ENCODE measurements at regions not wholly inside any gene's neighbourhood (a gene's known extent, or its start where the extent isn't known, plus 50 kb on each side); places are given as distances from the start of the nearest gene placed in this dataset.
"Not testable (repeated sequence)": the region's sequence is repeated elsewhere in the genome, so short reads cannot be mapped to it uniquely, and the experiment has no call there.

DNA sequence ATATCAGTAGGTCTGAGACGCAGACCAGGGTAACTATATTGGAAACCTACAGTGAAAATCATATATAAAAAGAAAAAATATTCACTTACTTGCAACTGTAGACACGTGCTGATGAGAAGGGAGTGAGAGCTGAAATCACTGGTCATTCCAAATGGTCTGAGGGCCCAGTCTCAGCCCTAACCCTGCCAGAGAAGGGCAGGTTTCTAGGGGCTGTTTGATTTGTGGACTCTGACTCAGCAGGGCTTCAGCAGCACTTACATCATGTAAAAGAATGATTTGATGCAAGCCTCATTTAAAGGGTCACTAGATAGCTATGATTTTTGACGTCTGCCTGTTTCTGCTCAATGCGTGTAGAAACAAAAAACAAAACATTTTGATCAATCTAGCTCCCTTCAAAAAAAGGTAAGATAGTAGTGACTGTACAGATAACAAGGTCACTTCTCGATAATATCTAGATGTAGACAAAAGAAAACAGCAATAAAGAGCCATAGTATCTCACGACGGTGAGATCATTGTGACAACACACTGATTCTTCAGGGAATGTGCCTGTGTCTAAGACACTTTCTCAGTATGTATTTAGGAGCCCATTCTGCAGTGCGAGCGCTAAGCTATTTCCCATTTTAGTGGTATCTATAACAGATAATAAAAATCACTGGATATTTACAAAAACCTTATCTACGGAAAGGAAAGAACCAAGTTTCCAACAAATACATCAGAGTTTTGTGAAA lies 307.2 kb downstream of the HIVEP2 start:
- no peak for DNase-seq

DNA sequence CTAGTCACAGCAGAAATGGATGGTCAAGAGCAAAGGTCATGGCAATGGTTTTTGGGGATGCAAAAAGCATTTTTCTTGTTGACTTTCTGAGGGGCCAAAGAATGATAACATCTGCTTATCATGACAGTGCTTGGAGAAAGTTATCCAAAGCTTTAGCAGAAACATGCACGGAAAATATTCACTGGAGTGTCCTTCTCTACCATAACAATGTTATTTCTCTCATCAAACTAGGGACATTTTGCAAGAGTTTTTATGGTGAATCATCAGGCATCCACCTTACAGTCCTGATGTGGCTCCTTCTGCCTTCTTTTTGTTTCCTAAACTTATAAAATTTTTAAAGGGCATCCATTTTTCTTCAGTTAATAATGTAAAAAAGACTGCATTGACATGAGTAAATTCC lies 302.3 kb downstream of the HIVEP2 start:
- DNase-seq = no peak

DNA sequence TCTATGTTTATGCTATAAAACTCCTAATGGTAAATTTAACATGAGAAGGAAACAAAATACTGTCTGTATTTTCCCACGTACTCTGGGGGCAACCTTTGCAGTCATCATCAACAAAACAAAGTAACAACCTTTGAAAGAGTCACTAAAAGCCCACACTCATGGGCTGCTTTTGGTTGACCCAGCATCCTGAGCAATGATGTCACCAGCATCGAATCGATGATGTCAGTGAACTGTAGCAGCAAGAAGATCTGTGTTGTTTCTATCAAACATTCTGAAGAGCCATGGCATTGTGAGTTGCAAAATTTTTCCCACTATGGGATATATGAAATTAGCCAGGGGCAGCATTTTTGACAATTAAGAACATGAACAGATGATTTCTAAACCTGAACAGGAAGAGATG lies 300.1 kb downstream of the HIVEP2 start:
- DNase-seq = no peak

DNA sequence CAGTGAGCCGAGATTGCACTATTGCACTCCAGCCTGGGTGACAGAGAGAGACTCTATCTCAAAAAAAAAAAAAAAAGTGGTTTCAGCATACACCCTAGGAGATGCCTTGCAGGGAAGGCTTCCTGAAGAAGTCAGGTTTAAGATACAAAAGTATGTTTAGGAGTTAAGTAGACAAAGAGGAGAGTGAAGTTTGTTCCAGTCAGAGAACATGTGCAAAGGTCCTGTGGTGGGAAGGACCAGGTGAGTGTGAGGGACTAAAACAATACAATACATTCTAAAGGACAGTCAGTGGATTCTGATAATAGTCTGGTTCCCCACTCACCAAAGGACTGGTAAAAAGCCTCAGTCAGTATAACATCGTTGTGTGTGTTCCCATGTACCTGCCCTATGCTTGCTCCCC lies 299.3 kb downstream of the HIVEP2 start:
- DNase-seq = no peak

DNA sequence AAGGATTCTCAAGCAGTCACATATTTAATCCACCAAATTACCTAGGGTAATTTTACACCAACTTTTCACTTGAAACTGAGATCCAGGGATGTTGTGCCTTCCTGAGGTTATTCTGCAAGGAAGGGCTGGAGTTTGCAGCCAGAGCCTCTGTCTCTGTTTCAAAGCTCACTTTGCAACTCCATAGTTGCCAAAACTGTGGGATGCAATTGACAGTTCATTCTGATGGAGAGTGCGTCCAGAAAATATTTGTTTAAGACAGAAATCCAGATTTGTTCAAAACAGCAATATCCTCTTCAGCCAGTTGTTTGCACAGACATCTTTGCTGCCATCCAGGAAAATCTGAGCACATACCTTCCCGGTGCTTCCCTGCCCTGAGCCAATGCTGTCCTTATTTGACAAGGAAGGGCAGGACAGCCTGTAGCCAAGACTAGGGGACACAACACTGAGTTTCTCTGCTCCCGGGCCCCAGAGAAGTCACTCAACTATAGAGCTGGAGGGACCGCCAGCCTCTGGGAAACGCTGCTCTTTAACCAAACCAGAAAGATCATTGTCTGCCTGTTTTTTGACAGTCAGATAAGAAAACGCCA lies 297.4 kb downstream of the HIVEP2 start:
- no peak for DNase-seq

DNA sequence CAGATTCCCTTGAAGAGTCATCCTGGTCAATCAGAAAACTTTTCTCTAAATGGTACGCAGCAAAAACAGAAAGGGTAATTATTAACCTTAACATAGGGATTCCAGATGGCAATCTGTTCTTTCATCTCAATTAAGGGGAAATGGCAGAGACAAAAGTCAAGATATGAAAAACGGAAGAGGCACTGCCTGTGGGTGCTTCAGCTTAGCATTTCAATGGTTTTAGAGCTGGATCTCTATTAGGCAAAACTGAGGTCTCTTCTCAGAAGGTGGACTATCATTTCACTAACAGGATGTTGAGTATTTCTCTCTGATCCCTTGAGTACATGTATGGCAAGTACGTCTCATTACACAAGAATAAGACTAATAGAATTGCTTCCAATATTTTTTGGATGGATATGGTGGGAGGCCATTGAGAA lies 296.9 kb downstream of the HIVEP2 start:
- DNase-seq = no peak

DNA sequence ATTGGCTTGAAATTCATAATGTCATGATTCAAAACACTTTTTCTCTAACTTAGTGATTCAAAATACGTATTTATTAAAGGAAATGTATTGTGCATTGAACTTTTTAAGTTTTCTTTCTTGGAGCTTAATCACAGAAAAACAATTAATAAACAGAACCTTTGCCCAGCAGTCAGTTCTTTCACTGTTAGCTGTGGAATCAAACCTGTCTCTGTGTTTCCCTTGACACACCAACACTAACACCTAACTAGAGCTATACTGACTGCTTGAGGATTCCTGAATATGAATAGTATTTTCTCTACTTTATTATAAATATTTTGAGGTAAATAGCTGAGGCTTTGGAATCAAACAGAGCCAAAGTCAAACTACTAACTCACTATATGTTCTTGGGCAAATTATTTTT lies 296.4 kb downstream of the HIVEP2 start:
- no peak for DNase-seq

DNA sequence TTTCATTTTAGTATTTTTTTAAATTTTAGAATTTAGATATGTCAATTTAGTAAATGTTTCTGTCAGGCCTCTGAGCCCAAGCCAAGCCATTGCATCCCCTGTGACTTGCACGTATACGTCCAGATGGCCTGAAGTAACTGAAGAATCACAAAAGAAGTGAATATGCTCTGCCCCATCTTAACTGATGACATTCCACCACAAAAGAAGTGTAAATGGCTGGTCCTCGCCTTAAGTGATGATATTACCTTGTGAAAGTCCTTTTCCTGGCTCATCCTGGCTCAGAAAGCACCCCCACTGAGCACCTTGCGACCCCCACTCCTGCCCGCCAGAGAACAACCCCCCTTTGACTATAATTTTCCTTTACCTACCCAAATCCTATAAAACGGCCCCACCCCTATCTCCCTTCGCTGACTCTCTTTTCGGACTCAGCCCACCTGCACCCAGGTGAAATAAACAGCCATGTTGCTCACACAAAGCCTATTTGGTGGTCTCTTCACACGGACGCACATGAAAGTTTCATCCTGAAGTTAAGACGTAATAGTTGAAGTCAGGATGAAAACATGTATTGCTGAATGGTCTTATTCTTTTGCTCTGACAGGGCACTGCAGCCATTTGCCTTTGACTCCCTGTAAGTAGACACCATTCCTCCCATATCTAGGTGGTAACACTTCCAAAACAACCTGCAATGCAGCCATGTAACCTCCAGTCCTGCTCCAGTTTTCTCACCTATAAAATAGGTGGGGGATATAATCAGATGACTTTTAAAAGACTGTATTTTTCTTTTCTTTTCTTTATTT lies 295.3 kb downstream of the HIVEP2 start:
- DNase-seq = not testable (repeated sequence)

DNA sequence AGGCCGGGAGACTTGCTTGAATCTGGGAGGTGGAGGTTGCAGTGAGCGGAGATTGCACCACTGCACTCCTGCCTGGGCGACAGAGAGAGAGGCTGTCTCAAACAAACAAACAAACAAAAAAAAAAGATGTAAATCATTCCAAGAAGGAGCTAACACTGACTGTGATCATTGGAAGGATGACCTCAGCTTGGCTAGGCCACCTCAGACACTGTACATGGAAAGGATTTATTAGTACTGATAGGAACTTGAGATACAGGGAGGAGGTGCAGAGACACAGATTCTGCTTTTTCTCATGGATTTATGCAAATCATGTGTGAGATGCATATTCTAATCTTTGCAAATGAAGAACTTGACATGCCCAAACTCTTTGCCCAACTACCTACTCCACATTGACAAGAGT lies 293.6 kb downstream of the HIVEP2 start:
- no peak for DNase-seq

DNA sequence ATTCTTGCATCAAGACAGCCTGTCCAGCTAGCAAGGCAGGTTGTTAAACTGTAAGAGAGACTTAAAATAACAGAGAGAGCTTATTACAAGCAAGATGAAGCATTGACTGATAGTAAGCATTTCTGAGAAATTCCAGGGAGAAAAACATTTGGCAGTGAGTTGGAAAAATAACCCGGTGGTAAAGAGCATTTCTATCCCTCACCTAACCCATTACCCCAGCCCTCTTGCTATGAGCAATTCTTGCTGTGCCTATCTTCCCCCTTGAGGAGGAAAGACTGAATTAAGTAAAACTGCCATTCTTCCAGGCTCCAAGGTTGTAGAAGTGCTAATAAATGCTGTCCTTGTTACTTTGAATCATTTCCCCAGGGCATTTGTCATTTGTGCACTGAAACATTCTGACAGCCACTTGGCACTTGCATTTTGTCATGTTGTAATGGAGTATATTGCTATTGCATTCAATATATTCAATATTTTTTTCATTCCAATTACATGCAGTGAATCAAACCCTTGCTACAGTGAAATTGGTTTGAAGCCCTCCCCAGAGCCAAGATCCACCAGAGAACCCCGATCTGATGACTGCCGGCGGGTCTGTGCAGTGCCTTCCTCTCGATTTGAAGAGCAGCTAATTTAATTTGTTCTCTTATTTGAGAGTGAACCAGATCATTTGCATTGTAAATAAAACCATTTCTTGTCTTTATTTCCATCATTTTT lies 291.1 kb downstream of the HIVEP2 start:
- no peak for DNase-seq

DNA sequence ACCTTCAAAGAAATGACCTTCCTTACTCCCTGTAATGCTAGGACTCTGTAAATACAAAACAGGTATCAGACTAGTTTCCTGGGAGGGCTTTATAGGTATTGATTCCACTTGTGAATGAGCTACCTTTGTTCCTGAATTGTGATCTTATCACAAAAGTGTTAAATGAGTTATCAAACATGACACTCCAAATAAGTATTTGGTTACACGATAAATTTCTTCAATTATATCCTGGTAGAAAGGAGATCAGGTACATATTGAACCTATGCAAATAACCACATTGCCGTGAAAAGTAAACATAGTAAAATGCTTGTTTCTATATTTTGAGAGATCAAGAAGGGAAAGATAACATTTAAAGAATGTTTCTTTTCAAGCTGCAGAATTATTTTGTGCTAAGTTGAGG lies 285.3 kb downstream of the HIVEP2 start:
- no peak for DNase-seq

DNA sequence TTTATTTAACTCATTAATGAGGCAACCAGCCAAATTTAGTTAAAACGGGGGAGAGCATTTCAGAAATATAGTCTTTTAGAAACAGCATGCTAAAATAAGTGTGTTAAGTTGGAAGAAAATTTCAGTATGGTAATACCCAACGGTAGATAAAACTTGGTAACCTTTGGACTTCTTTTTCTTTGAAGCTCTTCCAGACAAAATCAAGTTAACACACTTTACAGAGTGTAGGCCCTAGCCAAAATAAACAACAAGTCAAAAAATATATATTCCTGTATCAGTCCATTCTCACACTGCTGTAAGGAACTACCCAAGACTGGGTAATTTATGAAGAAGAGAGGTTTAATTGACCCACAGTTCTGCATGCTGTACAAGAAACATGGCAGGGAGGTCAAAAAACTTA lies 279.6 kb downstream of the HIVEP2 start:
- DNase-seq = no peak

DNA sequence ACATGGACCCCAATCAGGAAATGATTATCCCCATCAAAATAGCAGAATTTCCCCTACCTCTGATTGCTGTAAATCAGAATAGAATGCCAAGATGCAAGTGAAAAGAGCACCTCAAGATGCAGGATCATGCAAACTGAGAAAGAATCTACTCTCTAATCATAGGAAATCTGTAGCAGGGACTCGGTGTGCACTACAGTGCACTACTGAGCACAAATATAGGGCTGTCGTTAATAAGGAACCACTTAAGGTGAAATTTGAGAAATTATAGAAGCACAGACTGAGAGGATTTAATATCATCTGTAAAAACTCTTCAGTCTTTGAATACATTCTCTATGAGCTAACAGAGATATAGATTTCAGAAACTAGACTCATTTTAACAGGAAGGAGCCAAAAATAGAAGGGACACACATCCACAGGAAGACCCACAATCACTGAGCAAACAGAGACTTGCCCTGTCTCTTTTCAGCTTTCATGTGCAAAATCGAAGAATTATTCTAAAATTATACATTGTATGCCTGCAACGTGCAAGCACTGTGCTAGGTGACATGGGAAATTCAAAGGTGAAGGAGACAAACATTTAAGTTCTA lies 278.3 kb downstream of the HIVEP2 start:
- no peak for DNase-seq

DNA sequence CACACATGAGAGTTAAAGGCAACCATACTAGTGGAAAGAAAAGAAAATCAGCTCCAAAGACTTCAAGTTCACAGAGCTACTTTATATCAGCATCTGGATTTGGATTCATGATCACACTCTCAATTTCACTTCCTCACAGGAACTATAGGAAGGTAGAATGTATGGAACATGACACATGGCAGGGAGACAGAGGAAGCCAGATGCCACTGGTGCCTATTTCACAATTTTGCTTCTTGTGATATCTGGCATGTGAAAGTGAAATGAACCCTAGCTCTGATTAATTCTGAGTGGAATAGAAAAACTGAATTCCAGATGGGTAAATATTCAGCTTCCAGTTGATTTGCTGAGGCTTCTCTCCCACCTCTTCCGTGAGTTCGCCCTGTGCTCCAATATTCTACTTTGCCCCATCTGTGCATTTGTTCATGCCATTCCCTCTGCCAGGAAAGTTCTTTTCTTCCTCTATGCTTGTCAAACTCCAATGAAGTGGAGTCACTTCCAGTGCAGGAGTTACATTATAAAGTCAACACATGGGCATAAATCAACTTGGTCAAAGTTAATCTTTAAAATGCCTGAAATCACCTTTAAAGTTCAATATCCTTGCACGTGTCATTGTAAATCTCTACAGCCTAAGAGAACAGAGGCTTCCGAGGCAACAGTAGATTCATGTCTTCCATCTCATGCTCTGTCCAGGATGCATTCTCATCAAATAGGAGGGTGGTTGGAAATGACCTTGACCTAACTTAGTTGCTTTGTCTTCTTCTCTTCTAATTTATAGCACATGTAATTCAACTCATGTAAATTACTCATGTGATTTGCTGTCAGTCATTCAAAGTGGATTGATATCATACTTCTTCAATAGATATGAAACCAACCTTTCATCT lies 275.3 kb downstream of the HIVEP2 start:
- DNase-seq = no peak

DNA sequence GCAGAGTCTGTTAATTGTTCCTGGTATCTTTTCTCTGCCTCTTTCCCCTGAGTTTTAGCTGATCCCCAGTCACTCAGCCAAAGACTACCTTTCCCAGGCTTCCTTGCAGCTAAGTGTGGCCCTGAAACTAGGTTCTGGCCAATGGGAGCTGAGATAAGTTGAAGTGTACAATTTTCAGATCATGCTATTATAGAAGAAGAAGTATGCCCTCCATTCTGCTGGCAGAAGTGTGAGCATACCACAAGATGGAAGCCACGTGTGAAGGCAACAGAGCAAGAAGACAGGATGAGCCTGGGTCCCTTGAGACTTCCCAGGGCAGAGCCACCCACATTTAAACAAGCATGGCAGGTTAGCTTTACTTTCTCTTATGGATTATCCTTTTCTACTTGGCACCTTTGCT lies 273.2 kb downstream of the HIVEP2 start:
- no peak for DNase-seq

DNA sequence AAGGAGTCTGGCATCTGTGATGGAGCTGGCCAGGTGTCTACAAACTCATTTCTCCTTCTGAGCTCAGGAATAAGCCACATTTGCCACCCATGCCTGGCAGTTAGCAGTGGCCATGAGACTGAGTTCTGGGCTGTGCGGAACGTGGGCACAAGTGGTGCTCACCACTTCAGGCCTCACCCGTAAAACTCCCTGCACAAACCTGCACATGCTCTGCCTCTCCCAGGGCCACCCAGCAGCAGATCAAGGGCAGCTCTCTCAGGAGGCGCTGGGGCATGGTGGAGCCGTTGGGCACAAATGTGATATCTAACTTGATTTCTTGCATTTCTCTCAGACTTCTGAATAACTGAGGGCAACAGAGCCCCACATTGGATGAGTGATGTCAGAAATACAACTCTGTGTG lies 269.5 kb downstream of the HIVEP2 start:
- DNase-seq = no peak

DNA sequence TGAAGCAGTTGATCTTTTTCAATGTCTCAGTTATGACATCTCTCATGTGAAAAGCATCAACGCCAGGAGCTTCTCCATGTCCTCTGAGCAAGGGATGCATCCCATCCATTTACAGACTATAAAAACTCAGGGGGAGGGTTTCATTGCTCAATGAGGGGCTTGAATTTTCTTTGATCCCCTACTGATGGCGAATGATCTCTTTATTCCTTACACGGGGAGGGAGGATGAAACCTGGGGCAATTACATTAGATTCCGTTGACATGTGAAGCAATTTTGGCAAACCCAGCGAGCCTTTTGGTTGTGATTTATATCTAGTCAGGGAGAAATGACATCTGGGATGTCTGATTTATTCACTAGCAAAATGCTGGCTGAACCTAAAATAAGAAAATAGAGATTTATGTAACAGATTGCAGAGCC lies 268.9 kb downstream of the HIVEP2 start:
- DNase-seq = no peak

DNA sequence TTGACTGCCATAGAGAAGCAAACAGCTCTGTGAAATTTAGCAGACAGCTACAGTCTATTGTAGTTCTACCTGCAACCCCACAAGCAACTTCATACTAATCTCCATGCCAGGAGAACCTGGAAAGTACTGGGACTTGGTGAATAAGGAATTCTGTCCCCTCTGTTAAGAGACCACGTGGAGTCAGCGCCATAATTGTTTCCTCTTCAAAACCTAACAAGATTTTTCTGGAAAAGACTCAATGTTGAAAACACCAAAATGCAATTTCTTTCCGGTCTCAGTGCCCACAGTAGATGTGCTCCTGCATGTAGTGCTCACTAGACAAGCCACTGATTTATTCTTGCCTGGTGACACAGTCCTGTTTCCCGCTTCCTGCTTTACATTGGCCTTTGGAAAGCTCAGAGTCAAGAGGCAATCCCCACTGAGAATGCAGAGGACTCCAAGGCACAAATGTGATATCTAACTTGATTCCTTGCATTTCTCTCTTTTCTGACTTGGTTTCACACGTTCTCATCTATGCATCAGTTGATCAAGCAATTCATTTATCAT lies 268.3 kb downstream of the HIVEP2 start:
- DNase-seq = no peak

DNA sequence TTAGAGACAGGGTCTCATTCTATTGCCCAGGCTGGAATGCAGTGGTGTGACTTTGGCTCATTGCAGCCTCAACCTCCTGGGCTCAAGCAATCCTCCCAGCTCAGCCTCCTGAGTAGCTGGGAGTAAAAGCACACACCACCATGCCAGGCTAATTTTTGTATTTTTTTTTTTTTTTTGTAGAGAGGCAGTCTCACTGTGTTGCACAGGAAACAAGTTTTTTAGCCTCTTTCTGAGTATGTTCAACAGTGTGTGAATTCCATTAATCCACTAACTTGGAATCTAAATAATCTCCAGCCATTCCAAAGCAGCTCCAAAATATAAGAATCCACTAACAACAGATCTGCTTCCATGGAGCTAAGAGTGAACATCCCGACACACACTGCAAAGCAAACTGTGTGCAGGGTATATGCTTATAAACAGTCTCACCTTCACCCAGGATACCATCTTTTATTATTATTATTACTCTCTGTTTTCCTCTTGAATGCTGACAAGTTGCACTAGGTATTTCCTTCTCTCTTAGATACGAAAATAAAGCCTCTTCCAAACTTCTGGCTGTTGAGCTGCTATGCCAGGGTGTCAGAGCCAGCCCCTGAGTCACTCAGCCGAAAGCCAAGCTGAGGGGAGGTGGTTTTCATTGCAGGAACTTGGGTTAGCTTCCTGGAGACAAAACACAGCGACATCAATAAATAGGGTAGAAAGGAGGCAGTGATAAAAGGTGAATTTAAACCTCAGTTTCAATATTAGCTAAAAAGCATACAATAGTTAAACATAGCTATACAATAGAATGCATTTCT lies 264.9 kb downstream of the HIVEP2 start:
- no peak for DNase-seq

DNA sequence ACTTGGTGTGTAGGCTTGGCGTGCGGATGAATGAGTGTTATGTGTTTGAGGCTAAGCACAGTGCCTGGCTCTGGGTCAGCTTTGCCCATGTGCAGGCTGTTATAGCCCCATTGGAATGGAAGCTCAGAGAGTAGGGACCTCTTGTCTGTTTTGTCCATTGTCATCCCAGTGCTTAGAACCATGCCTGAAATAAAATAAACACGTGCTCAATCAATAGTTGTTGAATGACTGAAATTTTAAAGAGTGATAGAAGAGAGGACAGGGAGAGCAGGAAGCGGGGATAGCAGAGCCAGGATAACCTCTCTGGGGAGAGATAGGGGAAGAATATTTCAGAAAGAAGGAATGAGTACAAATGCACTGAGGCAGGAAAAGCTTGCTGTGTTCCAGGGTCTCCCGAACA lies 263.9 kb downstream of the HIVEP2 start:
- DNase-seq = no peak

DNA sequence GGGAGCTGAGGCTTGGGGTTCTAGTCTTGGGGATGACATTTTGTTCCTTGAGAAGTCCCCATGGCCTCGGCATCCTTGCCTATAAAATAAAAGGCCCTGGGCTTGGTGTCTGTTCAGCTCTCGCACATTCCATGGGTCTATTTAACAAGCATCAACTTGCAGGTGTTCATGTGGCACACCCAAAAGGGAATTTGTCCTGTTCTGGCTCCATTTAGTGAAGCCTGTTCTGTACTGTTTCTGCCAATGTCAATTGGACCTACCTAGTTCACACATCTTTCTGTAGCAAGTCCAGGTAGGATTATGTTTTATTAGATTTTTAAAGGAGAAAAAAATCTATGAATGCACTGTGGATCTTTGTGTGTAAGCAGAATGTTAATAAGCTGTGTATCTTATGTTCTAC lies 262.0 kb downstream of the HIVEP2 start:
- DNase-seq = no peak
